C1 segment of cervical spinal cord (tissue), 14 donors: ENCODE measurements at regions not wholly inside any gene's neighbourhood (a gene's known extent, or its start where the extent isn't known, plus 50 kb on each side); places are given as distances from the start of the nearest gene placed in this dataset.
"Not testable (repeated sequence)": the region's sequence is repeated elsewhere in the genome, so short reads cannot be mapped to it uniquely, and the experiment has no call there.

ENCODE experiments used
- DNase-seq, 14 donors: peaks; one replicate each; lab custom pipeline; 2025; lab: John Stamatoyannopoulos, UW

- DNase-seq = no peak
These were observed 628.6 kb upstream of the ANKRD30A start for GRCh38 chr10:36496758-36497157.

GRCh38 chr10:36494371-36494770 is 631.0 kb upstream of the ANKRD30A start:
- no peak for DNase-seq

- no peak for DNase-seq
These were observed 631.9 kb upstream of the ANKRD30A start for GRCh38 chr10:36493516-36493880.

- DNase-seq = no peak
These were observed 632.5 kb upstream of the ANKRD30A start for GRCh38 chr10:36492590-36493515.

GRCh38 chr10:36491926-36492325 is 633.5 kb upstream of the ANKRD30A start:
- DNase-seq = no peak

GRCh38 chr10:36489611-36490228 is 635.7 kb upstream of the ANKRD30A start:
- DNase-seq = no peak

GRCh38 chr10:36489181-36489580 is 636.2 kb upstream of the ANKRD30A start:
- no peak for DNase-seq

- DNase-seq = no peak
These were observed 636.8 kb upstream of the ANKRD30A start for GRCh38 chr10:36488579-36488978.

GRCh38 chr10:36479073-36479472 is 646.3 kb upstream of the ANKRD30A start:
- DNase-seq = no peak

- no peak for DNase-seq
These were observed 649.0 kb upstream of the ANKRD30A start for GRCh38 chr10:36476399-36476798.

- DNase-seq = no peak
These were observed 649.7 kb upstream of the ANKRD30A start for GRCh38 chr10:36475746-36476145.

- no peak for DNase-seq
These were observed 650.9 kb upstream of the ANKRD30A start for GRCh38 chr10:36474456-36474855.

GRCh38 chr10:36473122-36473521 is 652.3 kb upstream of the ANKRD30A start:
- DNase-seq = no peak

GRCh38 chr10:36469585-36469984 is 655.8 kb upstream of the ANKRD30A start:
- DNase-seq = no peak

GRCh38 chr10:36468620-36469019 is 656.8 kb upstream of the ANKRD30A start:
- DNase-seq = no peak

GRCh38 chr10:36465604-36466379 is 659.6 kb upstream of the ANKRD30A start:
- no peak for DNase-seq

GRCh38 chr10:36464291-36464690 is 661.1 kb upstream of the ANKRD30A start:
- no peak for DNase-seq

- DNase-seq = no peak
These were observed 662.0 kb upstream of the ANKRD30A start for GRCh38 chr10:36463390-36463789.

- no peak for DNase-seq
These were observed 663.2 kb upstream of the ANKRD30A start for GRCh38 chr10:36462194-36462593.

GRCh38 chr10:36458437-36458836 is 667.0 kb upstream of the ANKRD30A start:
- DNase-seq = not testable (repeated sequence)

- no peak for DNase-seq
These were observed 667.6 kb upstream of the ANKRD30A start for GRCh38 chr10:36457751-36458150.

GRCh38 chr10:36455526-36456133 is 669.8 kb upstream of the ANKRD30A start:
- no peak for DNase-seq
